ENCODE measurements at regions not wholly inside any gene's neighbourhood (a gene's known extent, or its start where the extent isn't known, plus 50 kb on each side); places are given as distances from the start of the nearest gene placed in this dataset.

GRCh38 chr6:90895299-90896074 is 308.6 kb upstream of the MAP3K7 start:
- TF ChIP-seq POLR2AphosphoS5 (IDR thresholded peaks at IDR 0.05) (no peak), CTCF (IDR thresholded peaks at IDR 0.05) (no peak)

Measured in upper lobe of left lung (tissue), 4 donors.